HepG2 (cell line): ENCODE measurements at regions not wholly inside any gene's neighbourhood (a gene's known extent, or its start where the extent isn't known, plus 50 kb on each side); places are given as distances from the start of the nearest gene placed in this dataset.

ENCODE experiments used
- ESRRA ChIP-seq: sonication (generic); formaldehyde crosslinking; IDR thresholded peaks from 2 replicates; pipeline ENCODE4 v1.5.1; 2020; ENCODE audit warnings: mild to moderate bottlenecking, low read depth, missing genetic modification reagents
- NFIC ChIP-seq: IDR thresholded peaks from 2 replicates; pipeline ENCODE4 v1.6.1; 2012; ENCODE audit warnings: mild to moderate bottlenecking, low read length, inconsistent platforms
- POLR2A ChIP-seq, 2 experiments: IDR thresholded peaks; 2 replicates each; pipeline ENCODE4 v1.6.1; 2011; ENCODE audit warnings: low read depth in 2 of 2, low read length in 2 of 2, mild to moderate bottlenecking in 1 of 2, moderate library complexity in 1 of 2; ENCODE audit not compliant: insufficient read depth in 1 of 2
- SNAI1 ChIP-seq: sonication (generic); formaldehyde crosslinking; IDR thresholded peaks from 2 replicates; pipeline ENCODE4 v1.5.0; 2020; ENCODE audit warnings: mild to moderate bottlenecking, missing genetic modification reagents, borderline replicate concordance
- TF ChIP-seq, protein P1 (sequence below): sonication (generic); formaldehyde crosslinking; IDR thresholded peaks from 2 replicates; pipeline ENCODE4 v1.5.0; 2020; ENCODE audit warnings: mild to moderate bottlenecking, missing genetic modification reagents, moderate library complexity

DNA sequence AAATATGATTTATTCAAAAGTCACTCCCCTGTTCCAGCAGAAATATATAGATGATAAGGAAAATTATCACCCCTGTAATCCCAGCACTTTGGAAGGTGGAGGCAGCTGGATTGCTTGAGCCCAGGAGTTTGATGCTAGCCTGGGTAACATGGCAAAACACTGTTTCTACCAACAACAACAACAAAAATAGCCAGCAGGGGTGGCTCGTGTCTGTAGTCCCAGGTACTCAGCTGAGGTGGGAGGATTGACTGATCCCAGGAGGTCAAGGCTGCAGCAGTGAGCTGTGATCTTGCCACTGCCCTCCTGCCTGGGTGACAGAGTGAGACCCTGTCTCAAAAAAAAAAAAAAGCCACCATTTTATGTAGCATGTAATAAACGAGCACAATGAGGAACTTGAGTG lies 1546.5 kb downstream of the NCAM2 start:
- TF ChIP-seq, protein P1, sequence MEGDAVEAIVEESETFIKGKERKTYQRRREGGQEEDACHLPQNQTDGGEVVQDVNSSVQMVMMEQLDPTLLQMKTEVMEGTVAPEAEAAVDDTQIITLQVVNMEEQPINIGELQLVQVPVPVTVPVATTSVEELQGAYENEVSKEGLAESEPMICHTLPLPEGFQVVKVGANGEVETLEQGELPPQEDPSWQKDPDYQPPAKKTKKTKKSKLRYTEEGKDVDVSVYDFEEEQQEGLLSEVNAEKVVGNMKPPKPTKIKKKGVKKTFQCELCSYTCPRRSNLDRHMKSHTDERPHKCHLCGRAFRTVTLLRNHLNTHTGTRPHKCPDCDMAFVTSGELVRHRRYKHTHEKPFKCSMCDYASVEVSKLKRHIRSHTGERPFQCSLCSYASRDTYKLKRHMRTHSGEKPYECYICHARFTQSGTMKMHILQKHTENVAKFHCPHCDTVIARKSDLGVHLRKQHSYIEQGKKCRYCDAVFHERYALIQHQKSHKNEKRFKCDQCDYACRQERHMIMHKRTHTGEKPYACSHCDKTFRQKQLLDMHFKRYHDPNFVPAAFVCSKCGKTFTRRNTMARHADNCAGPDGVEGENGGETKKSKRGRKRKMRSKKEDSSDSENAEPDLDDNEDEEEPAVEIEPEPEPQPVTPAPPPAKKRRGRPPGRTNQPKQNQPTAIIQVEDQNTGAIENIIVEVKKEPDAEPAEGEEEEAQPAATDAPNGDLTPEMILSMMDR (CRISPR knock-in tag): no peak
- TF ChIP-seq ESRRA (no peak), NFIC (no peak), POLR2A (IDR thresholded peaks at IDR 0.05; ENCODE audit: insufficient read depth in 1 of 2, low read depth in 2 of 2, low read length in 2 of 2) (no peak), SNAI1 (CRISPR knock-in tag) (no peak)
